ENCODE measurements at regions not wholly inside any gene's neighbourhood (a gene's known extent, or its start where the extent isn't known, plus 50 kb on each side); places are given as distances from the start of the nearest gene placed in this dataset.

DNA sequence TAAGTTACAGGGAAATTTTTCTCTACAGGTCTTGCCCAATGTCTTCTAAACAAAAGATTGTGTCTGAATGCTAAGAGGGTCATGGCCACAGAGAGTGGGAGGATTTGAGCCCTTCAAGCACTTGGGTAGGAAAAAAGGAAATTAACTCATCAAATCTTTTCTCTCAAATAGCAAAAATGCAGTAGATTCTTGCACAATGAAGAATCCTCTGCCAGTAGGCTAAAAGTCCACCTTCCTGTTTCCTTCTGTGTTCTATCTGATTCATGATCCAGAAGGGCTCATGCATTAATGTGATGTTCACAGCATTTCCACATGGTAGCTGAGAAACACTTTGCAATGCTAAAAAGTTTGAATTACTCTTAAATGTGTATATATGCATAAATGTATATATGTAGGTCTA is 177.1 kb downstream of the CD47 start:
- TF ChIP-seq, protein P1, sequence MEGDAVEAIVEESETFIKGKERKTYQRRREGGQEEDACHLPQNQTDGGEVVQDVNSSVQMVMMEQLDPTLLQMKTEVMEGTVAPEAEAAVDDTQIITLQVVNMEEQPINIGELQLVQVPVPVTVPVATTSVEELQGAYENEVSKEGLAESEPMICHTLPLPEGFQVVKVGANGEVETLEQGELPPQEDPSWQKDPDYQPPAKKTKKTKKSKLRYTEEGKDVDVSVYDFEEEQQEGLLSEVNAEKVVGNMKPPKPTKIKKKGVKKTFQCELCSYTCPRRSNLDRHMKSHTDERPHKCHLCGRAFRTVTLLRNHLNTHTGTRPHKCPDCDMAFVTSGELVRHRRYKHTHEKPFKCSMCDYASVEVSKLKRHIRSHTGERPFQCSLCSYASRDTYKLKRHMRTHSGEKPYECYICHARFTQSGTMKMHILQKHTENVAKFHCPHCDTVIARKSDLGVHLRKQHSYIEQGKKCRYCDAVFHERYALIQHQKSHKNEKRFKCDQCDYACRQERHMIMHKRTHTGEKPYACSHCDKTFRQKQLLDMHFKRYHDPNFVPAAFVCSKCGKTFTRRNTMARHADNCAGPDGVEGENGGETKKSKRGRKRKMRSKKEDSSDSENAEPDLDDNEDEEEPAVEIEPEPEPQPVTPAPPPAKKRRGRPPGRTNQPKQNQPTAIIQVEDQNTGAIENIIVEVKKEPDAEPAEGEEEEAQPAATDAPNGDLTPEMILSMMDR (IDR thresholded peaks at IDR 0.05), result no peak
- no peak for TF ChIP-seq POLR2A (IDR thresholded peaks at IDR 0.05)

Data from Peyer's patch (tissue), 4 donors.